ENCODE measurements at regions not wholly inside any gene's neighbourhood (a gene's known extent, or its start where the extent isn't known, plus 50 kb on each side); places are given as distances from the start of the nearest gene placed in this dataset.

DNA sequence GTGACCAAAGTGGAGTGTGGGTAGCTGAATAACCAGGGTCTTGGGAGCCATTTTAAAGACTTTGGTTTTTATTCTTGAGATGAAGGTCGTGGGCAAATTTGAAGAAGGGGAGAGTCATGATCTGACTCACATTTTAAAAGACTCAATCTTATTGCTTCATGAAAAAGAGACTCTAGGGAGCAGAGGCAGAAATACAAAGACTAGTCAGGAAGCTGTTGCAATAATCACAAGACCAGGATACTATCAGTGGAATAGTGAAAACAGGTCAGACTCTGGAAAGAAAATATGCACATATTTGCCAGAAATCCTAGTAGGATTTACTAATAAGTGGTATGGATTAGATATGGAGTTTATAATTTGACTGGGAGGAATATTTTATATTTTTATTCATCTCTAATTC is 448.4 kb downstream of the RAPGEF2 start (continued):
- TF ChIP-seq, protein P1, sequence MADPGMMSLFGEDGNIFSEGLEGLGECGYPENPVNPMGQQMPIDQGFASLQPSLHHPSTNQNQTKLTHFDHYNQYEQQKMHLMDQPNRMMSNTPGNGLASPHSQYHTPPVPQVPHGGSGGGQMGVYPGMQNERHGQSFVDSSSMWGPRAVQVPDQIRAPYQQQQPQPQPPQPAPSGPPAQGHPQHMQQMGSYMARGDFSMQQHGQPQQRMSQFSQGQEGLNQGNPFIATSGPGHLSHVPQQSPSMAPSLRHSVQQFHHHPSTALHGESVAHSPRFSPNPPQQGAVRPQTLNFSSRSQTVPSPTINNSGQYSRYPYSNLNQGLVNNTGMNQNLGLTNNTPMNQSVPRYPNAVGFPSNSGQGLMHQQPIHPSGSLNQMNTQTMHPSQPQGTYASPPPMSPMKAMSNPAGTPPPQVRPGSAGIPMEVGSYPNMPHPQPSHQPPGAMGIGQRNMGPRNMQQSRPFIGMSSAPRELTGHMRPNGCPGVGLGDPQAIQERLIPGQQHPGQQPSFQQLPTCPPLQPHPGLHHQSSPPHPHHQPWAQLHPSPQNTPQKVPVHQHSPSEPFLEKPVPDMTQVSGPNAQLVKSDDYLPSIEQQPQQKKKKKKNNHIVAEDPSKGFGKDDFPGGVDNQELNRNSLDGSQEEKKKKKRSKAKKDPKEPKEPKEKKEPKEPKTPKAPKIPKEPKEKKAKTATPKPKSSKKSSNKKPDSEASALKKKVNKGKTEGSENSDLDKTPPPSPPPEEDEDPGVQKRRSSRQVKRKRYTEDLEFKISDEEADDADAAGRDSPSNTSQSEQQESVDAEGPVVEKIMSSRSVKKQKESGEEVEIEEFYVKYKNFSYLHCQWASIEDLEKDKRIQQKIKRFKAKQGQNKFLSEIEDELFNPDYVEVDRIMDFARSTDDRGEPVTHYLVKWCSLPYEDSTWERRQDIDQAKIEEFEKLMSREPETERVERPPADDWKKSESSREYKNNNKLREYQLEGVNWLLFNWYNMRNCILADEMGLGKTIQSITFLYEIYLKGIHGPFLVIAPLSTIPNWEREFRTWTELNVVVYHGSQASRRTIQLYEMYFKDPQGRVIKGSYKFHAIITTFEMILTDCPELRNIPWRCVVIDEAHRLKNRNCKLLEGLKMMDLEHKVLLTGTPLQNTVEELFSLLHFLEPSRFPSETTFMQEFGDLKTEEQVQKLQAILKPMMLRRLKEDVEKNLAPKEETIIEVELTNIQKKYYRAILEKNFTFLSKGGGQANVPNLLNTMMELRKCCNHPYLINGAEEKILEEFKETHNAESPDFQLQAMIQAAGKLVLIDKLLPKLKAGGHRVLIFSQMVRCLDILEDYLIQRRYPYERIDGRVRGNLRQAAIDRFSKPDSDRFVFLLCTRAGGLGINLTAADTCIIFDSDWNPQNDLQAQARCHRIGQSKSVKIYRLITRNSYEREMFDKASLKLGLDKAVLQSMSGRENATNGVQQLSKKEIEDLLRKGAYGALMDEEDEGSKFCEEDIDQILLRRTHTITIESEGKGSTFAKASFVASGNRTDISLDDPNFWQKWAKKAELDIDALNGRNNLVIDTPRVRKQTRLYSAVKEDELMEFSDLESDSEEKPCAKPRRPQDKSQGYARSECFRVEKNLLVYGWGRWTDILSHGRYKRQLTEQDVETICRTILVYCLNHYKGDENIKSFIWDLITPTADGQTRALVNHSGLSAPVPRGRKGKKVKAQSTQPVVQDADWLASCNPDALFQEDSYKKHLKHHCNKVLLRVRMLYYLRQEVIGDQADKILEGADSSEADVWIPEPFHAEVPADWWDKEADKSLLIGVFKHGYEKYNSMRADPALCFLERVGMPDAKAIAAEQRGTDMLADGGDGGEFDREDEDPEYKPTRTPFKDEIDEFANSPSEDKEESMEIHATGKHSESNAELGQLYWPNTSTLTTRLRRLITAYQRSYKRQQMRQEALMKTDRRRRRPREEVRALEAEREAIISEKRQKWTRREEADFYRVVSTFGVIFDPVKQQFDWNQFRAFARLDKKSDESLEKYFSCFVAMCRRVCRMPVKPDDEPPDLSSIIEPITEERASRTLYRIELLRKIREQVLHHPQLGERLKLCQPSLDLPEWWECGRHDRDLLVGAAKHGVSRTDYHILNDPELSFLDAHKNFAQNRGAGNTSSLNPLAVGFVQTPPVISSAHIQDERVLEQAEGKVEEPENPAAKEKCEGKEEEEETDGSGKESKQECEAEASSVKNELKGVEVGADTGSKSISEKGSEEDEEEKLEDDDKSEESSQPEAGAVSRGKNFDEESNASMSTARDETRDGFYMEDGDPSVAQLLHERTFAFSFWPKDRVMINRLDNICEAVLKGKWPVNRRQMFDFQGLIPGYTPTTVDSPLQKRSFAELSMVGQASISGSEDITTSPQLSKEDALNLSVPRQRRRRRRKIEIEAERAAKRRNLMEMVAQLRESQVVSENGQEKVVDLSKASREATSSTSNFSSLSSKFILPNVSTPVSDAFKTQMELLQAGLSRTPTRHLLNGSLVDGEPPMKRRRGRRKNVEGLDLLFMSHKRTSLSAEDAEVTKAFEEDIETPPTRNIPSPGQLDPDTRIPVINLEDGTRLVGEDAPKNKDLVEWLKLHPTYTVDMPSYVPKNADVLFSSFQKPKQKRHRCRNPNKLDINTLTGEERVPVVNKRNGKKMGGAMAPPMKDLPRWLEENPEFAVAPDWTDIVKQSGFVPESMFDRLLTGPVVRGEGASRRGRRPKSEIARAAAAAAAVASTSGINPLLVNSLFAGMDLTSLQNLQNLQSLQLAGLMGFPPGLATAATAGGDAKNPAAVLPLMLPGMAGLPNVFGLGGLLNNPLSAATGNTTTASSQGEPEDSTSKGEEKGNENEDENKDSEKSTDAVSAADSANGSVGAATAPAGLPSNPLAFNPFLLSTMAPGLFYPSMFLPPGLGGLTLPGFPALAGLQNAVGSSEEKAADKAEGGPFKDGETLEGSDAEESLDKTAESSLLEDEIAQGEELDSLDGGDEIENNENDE (IDR thresholded peaks at IDR 0.05; ENCODE audit: insufficient replicate concordance, low read length), result no peak
- TF ChIP-seq NANOG (IDR thresholded peaks at IDR 0.05; ENCODE audit: insufficient read depth, low read depth, low read length, poor library complexity, severe bottlenecking), result no peak
- TF ChIP-seq, protein P2, sequence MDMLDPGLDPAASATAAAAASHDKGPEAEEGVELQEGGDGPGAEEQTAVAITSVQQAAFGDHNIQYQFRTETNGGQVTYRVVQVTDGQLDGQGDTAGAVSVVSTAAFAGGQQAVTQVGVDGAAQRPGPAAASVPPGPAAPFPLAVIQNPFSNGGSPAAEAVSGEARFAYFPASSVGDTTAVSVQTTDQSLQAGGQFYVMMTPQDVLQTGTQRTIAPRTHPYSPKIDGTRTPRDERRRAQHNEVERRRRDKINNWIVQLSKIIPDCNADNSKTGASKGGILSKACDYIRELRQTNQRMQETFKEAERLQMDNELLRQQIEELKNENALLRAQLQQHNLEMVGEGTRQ (IDR thresholded peaks at IDR 0.05; ENCODE audit: low read length), result no peak
- TF ChIP-seq ASH2L (IDR thresholded peaks at IDR 0.05; ENCODE audit: low read length), result no peak
- no peak for TF ChIP-seq SP4 (IDR thresholded peaks at IDR 0.05; ENCODE audit: low read length)
- TF ChIP-seq HDAC6 (IDR thresholded peaks at IDR 0.05; ENCODE audit: low read depth, low read length), result no peak
- TF ChIP-seq EGR1 (IDR thresholded peaks at IDR 0.05; ENCODE audit: borderline replicate concordance, low read depth, low read length), result no peak
- no peak for TF ChIP-seq PHF8 (conservative IDR thresholded peaks at IDR 0.05; ENCODE audit: low read depth, low read length)
- TF ChIP-seq SP2 (IDR thresholded peaks at IDR 0.05; ENCODE audit: low read length), result no peak
- TF ChIP-seq RNF2 (IDR thresholded peaks at IDR 0.05; ENCODE audit: borderline replicate concordance, low read depth, low read length, missing control alignments, poor library complexity, severe bottlenecking), result no peak

All from H1 (cell line).